ENCODE measurements at regions not wholly inside any gene's neighbourhood (a gene's known extent, or its start where the extent isn't known, plus 50 kb on each side); places are given as distances from the start of the nearest gene placed in this dataset.

DNA sequence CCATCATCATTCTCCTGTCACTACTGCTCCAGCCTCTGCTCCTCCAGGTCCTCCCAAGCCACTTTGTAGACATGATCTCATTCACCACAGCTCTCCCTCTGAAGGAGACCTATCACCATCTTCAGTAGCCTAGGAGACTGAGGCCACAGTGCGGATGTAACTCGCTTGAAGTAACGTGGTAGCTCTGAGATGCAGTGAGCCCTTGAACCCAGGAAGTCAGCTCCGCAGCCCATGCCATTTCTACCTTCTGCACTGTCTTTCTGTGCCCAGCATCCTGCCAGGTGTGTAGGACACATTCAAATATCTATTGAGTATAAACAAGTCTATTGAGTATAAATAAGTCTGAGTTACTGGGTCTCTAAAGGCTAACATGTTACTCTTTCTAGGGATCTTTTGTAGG is 164.4 kb downstream of the CDH26 start:
- Histone ChIP-seq H3K9ac (ENCODE audit: low read length) (no peak overlapping the region), H3K27me3 (ENCODE audit: low read length) (no peaks in the 10 kb centered on the region), H3K79me2 (ENCODE audit: insufficient read depth, low read length) (no peaks in the 10 kb centered on the region), H4K20me1 (ENCODE audit: low read depth, low read length) (no peaks in the 10 kb centered on the region), H3K36me3 (ENCODE audit: low read length) (no peaks in the 10 kb centered on the region), H3F3A (ENCODE audit: insufficient read depth) (no peaks in the 10 kb centered on the region), H3K9me2 (replicated peaks; ENCODE audit: insufficient read depth, low read length) (no peaks in the 10 kb centered on the region), H3K4me2 (ENCODE audit: low read depth, low read length, poor library complexity, severe bottlenecking) (no peak overlapping the region), H3K9me3 (ENCODE audit: insufficient read depth, low read length) (no peaks in the 10 kb centered on the region), H3K4me3 (ENCODE audit: insufficient read depth, low read length, poor library complexity, severe bottlenecking) (no peak overlapping the region), H2AFZ (ENCODE audit: low read depth, low read length, severe bottlenecking) (no peak overlapping the region), H3K27ac (ENCODE audit: low read depth, low read length) (no peak overlapping the region)
- TF ChIP-seq, protein P1, sequence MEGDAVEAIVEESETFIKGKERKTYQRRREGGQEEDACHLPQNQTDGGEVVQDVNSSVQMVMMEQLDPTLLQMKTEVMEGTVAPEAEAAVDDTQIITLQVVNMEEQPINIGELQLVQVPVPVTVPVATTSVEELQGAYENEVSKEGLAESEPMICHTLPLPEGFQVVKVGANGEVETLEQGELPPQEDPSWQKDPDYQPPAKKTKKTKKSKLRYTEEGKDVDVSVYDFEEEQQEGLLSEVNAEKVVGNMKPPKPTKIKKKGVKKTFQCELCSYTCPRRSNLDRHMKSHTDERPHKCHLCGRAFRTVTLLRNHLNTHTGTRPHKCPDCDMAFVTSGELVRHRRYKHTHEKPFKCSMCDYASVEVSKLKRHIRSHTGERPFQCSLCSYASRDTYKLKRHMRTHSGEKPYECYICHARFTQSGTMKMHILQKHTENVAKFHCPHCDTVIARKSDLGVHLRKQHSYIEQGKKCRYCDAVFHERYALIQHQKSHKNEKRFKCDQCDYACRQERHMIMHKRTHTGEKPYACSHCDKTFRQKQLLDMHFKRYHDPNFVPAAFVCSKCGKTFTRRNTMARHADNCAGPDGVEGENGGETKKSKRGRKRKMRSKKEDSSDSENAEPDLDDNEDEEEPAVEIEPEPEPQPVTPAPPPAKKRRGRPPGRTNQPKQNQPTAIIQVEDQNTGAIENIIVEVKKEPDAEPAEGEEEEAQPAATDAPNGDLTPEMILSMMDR (IDR thresholded peaks at IDR 0.05; ENCODE audit: insufficient read depth, low read length, poor library complexity, severe bottlenecking) = no peak
- TF ChIP-seq EZH2phosphoT487 (conservative IDR thresholded peaks at IDR 0.05; ENCODE audit: low read length) = no peak

DNA sequence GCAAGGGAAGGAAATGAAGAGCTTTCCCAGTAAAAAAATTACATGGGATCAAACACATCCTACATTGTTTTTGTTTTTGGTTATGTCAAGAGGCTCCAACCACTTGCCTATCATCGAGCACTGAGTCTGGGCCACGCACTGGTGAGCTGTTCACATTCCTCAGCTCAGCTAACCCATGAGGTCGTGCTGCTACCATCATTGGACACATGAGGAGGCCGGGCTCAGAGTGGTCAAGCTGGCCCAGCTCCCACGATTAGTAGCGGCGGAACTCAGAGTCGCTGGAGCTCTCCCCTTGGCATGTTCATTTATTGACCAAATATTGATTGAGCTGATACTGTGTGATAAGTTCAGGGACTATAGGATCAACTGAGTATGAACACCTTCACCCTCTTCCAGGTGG is 164.9 kb downstream of the CDH26 start:
- Histone ChIP-seq H3K9me2 (replicated peaks; ENCODE audit: insufficient read depth, low read length) (no peaks in the 10 kb centered on the region), H3K9me3 (ENCODE audit: insufficient read depth, low read length) (no peaks in the 10 kb centered on the region), H3F3A (ENCODE audit: insufficient read depth) (no peaks in the 10 kb centered on the region), H3K79me2 (ENCODE audit: insufficient read depth, low read length) (no peaks in the 10 kb centered on the region), H3K36me3 (ENCODE audit: low read length) (no peaks in the 10 kb centered on the region), H3K4me3 (ENCODE audit: insufficient read depth, low read length, poor library complexity, severe bottlenecking) (no peak overlapping the region), H3K9ac (ENCODE audit: low read length) (no peak overlapping the region), H3K27ac (ENCODE audit: low read depth, low read length) (no peak overlapping the region), H4K20me1 (ENCODE audit: low read depth, low read length) (no peaks in the 10 kb centered on the region), H3K27me3 (ENCODE audit: low read length) (no peaks in the 10 kb centered on the region), H3K4me2 (ENCODE audit: low read depth, low read length, poor library complexity, severe bottlenecking) (no peak overlapping the region), H2AFZ (ENCODE audit: low read depth, low read length, severe bottlenecking) (no peak overlapping the region)
- TF ChIP-seq EZH2phosphoT487 (conservative IDR thresholded peaks at IDR 0.05; ENCODE audit: low read length) = no peak
- TF ChIP-seq, protein P1 (IDR thresholded peaks at IDR 0.05; ENCODE audit: insufficient read depth, low read length, poor library complexity, severe bottlenecking) = no peak

DNA sequence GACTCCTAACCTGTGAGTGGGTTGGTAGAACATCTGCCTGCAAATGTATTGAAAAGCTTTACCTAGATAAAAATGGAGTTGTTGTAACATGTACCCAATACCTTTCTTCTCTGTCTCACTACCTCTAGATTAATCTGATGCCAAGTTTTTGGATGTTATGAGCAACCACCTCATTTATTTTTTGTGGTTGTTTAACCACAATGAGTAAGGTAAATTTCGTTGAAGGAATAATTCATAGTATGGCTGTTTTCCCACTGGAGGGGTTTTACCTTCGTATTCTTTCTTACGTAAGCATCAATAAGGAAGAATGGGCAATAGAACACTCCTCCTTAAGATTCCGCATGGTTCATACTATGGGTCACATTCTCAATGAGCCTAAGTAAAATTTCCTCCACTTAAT is 165.4 kb downstream of the CDH26 start:
- Histone ChIP-seq H3K79me2 (ENCODE audit: insufficient read depth, low read length) (no peaks in the 10 kb centered on the region), H3K9me3 (ENCODE audit: insufficient read depth, low read length) (no peaks in the 10 kb centered on the region), H3K36me3 (ENCODE audit: low read length) (no peaks in the 10 kb centered on the region), H3K4me3 (ENCODE audit: insufficient read depth, low read length, poor library complexity, severe bottlenecking) (no peak overlapping the region), H3K4me2 (ENCODE audit: low read depth, low read length, poor library complexity, severe bottlenecking) (no peak overlapping the region), H3F3A (ENCODE audit: insufficient read depth) (no peaks in the 10 kb centered on the region), H3K9ac (ENCODE audit: low read length) (no peak overlapping the region), H3K9me2 (replicated peaks; ENCODE audit: insufficient read depth, low read length) (no peaks in the 10 kb centered on the region), H3K27ac (ENCODE audit: low read depth, low read length) (no peak overlapping the region), H3K27me3 (ENCODE audit: low read length) (no peaks in the 10 kb centered on the region), H4K20me1 (ENCODE audit: low read depth, low read length) (no peaks in the 10 kb centered on the region), H2AFZ (ENCODE audit: low read depth, low read length, severe bottlenecking) (no peak overlapping the region)
- TF ChIP-seq EZH2phosphoT487 (conservative IDR thresholded peaks at IDR 0.05; ENCODE audit: low read length) = no peak
- TF ChIP-seq, protein P1 (IDR thresholded peaks at IDR 0.05; ENCODE audit: insufficient read depth, low read length, poor library complexity, severe bottlenecking) = no peak
